SK-N-MC (cell line): ENCODE measurements at regions not wholly inside any gene's neighbourhood (a gene's known extent, or its start where the extent isn't known, plus 50 kb on each side); places are given as distances from the start of the nearest gene placed in this dataset.

ENCODE experiments used
- EZH2 ChIP-seq: fragments of 200-600 bp; sonication (generic); IDR thresholded peaks from one replicate; pipeline ENCODE4 v1.6.1; 2017; ENCODE audit warnings: antibody characterized with exemption
- FOXP2 ChIP-seq: optimal IDR thresholded peaks from 2 replicates; pipeline ENCODE3; 2011; ENCODE audit warnings: mild to moderate bottlenecking, moderate library complexity; ENCODE audit not compliant: insufficient read depth; ENCODE audit errors: extremely low read length, control extremely low read depth
- POLR2AphosphoS5 ChIP-seq: IDR thresholded peaks from 2 replicates; pipeline ENCODE4 v1.6.1; 2012; ENCODE audit warnings: mild to moderate bottlenecking, low read depth, low read length, borderline replicate concordance

- TF ChIP-seq EZH2 (no peak), POLR2AphosphoS5 (no peak), FOXP2 (no peak)
These were observed 154.7 kb upstream of the BOD1L1 start for GRCh38 chr4:13782231-13782630.
